ENCODE measurements at regions not wholly inside any gene's neighbourhood (a gene's known extent, or its start where the extent isn't known, plus 50 kb on each side); places are given as distances from the start of the nearest gene placed in this dataset.
"Not testable (repeated sequence)": the region's sequence is repeated elsewhere in the genome, so short reads cannot be mapped to it uniquely, and the experiment has no call there.

DNA sequence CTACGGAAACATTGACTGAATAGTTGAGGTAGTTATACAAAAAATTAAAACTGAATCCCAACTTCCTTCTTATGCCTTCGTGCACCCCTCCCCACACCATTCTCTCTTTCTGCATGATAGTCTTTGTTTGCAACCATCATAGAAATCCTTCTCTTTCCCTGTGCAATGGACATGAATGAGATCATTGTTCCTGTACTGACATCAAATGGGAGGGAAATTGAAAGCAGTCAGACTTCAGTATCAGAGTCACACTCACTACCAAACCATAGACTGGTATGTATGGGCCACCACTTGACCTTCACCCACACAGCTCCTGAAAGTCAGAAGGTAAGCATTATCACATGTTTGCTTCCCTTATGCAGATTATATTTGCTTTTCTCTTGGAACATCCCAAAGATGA, 782.8 kb downstream of the BCL11A start:
- no peak for DNase-seq

DNA sequence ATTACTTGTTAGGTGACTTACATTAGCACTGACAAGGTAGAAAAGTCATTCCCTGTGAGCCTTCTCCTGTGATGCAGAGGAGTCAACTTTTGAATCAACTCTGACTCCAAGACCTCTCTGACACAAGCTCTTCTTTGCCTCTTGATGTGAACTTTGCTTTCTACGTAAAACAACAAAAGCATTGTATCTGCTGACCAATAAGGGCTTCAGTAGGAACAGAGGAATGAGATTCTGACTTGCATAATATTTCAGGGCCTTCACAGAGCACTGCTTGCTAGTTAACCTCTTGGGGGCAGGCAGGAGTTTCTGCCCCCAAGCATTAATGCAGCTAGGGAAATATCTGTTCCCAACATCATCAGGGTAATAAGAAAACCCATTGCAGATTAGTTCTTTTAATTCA, 791.5 kb downstream of the BCL11A start:
- no peak for DNase-seq

DNA sequence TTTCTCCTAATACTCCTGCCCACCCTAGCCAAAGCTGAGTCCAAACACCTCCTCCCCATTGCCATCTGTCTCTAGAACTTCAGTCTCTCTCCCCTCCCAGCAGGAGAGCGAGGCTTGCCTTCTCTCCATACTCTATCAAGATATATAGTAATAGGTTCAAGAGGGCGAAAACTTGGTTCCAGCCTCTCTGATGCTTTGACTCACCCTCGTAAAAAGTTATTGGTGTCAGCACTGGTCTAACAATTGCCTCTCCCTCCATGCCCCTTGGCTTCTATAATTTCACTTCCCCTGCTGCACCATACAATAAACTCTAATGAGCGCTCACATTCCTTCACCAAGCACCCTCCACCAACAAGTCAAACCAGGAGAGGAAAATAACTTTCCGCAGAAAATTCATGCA, 797.3 kb downstream of the BCL11A start:
- no peak for DNase-seq

DNA sequence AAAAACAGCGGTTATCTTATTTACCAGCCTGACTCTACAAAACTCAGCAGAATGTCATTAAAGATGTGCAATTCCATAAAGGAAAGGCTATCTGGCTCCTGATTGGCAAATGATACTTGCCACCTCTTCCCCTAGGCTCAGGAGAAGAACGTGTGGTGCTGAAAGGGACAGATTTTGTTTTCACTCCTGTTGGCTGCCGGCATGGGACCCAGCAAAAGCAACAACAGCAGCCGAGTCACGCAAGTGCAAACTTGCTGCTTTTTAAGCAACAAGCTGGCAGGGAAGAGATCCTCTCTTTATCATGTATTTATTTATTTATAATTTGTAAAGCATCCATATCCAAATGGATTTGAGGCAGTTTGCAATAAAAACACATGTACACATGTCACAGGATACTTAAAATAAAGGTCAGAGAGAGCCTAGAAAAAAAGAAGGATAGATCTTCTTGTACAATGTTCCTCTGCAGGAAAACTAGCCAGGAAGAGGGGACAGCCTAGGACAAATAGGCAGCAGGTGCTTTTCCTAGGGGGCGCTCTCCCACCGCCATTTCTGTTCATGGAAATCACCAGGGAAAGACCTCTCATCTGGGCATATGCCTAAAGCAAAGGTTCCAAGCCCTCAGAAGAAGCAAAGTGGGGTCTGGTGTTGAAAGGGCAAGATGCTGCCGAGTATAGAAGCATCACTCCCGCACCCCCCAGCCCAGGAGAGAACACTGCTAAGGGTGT, 799.3 kb downstream of the BCL11A start:
- no peak for DNase-seq

DNA sequence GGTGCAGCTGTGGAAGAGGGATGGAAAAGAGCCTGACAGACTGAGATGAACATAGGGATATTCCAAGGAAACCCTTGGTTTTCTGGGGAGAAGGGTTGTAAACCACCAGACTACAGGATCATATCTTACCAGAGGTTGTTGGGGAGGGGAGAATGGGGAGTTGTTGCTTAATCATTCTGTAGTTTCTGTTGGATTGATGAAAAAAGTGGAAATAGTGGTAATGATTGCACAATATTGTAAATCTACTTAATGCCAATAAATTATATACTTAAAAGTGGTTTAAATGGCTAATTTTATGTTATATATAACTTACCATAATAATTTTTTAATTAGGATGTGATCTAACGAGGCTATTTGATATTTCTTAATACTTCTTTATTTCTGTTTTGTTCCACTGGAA, 800.9 kb downstream of the BCL11A start:
- no peak for DNase-seq

DNA sequence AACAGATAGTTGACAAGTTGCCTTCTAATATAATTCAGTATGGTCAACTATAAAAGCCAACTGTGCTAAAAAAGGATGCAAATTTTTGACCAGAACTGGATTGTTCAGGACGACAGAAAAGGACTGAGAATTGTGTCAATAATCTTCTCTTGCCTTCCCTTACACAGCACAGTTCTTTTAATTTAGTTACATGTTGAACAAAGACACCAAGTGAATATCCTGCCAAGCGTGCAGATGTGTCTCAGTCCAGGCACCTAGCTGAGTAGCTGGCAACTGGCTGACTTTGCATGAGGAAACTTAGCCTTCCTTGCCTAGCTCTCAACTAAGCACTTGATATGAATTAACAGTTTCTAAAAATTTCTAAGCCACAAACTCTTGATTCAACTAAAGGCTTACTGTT, 801.4 kb downstream of the BCL11A start:
- no peak for DNase-seq

DNA sequence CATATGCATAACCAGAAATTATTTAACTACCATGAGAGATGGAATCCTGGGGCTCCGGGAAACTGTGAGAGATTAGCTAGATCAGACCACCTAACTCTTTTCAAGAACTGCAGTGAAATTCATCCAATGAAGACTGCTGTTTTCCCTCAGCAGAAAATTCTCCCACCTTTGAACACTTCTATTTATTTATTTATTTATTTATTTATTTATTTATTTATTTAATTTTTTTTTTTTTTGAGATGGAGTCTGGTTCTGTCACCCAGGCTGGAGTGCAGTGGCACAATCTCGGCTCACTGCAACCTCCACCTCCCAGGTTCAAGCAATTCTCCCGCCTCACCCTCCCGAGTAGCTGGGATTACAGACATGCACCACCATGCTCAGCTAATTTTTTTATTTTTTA, 802.2 kb downstream of the BCL11A start:
- not testable (repeated sequence) for DNase-seq

DNA sequence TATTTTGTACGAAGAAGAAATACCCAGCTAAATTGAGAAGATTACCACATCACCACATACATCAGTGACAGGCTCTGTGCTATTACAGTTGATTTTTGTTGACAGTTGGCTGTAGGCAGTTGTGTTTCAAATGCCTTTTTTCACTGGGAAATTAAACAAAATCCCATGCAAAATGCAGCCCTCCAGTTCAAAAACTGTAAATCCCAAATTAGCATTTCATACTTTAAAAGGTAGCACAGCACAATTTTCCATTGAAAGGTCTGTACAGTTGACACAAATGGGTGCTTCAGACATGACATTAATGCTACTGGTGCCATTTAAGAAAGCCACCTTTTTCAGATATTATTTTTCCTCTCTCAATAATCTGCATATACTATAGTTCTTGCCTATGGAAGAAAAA, 807.2 kb downstream of the BCL11A start:
- no peak for DNase-seq

DNA sequence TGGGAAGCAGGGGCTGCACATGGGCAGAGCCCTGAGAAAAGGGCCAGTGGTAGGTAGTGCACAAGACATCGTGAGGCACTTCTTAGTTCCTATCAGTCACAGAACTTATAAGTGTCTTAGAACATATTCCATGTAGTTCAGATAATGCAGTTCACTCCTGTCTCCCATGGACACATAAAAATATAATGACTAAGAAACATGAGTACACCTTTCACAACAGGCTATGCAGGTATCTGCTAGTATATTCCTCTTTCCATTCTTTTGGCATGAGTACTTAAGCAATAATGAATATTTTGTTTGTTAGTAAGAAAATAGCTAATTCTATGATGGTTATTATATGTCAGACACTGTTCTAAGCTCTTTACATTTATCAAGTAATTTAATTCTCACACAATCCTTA, 808.4 kb downstream of the BCL11A start:
- no peak for DNase-seq

DNA sequence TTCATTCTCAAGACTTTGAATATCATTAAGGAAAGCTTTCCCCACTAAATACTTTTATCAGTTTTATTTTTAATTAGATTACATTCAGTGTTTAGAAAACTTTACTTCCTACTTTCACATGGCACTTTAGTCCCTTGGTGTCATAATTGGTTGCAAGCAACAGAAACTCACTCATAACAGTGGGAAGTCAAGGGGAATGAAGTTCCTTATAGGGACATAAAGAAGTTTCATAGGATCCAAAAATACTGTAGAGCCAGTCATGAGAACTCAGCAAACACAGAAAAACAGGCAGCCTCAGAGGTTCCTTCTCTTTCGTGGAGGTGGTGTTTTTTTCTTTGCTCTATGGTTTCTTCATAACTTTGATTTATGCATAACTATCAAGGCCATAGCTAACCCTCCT, 809.0 kb downstream of the BCL11A start:
- no peak for DNase-seq

DNA sequence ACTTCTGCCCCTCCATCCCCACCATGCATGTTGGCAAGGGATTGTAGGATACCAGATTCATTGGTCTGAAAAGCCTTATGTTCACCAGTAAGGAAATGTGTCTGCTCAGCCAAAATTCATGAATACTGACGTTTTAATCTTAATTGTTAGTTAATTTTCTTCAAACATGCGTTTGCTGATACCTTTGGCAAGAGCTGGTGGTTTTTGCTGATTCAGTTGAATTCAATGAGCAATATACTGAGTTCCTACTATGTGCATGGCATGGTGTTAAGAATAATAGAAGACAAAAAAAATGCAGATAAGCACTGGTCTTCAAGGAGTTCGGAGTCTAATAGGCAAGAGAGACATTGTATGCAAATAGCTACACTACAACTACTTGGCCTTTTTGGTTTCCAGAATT, 811.6 kb downstream of the BCL11A start:
- no peak for DNase-seq

DNA sequence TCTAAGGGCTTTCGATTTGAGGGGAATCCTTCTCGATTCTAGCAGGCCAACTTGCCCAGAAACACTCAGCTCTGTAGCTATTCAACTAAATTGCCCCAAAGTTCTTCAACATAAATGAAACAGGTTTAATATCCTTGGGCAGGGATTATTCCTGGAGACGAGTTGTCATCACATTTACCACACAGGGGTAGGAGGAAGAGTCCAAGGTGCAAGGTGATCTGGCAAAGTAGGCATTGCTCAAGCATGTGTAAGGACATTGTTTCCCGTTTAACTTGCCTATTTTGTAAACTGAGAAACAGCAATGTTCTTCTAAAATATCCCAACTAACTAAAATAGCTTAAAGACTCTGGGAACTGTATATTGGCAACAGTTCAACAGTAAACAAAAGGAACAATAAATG, 814.3 kb downstream of the BCL11A start:
- no peak for DNase-seq

DNA sequence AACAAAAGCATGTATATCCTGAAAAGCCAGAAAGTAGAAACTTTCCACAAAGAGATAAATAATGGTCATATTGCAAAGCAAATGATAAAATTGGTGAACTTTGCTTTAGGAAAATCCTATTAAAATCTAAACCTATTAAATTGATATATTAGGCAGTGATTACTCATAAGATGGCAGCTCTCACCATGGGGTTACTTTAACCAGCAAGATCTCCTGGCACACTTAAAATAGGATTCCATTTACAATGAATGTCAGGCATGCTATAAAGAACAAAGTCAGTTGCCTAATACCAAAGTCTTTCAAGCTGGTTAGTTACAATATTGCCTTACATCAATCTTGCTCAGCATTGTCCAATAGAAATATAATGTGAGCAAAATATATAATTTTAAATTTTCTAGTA, 816.2 kb downstream of the BCL11A start:
- no peak for DNase-seq

DNA sequence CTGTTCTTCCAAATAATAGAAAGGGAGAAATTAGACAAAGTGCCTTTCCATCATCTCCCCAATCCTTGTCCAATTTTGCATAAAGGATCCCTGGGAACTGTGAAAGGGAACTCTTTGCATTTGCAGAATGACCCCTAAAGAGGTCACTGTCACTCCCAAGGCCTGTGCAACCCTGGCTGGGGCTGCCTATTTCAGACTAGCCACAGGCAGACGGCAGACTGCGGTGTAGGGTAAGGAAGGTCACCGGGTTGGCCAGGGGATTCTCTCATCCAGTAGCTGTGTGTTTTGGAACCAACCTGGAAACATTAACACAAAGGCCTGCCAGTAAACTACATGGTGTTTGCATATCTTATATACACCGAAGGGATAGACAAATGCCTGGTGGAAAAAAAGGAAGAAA, 818.7 kb downstream of the BCL11A start:
- no peak for DNase-seq

DNA sequence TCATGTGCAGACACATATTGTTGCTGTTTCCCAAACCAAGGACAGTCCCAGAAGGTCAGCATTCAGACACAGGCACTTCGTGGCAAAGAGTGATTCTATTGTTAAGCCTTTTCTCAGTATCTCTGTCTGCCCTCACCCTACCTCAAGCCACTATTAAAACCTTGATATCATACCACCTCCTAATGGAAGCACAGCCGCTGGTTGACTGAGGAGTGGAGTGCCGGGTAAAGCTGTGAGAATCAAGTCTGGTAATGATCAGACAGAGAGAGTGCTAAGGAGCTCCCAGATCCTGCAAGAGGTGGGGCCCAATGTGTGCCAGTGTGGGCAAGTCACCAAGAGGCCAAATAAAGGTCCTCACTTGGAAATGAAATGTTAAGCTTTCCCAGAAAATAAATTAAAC, 819.5 kb downstream of the BCL11A start:
- DNase-seq, result no peak

DNA sequence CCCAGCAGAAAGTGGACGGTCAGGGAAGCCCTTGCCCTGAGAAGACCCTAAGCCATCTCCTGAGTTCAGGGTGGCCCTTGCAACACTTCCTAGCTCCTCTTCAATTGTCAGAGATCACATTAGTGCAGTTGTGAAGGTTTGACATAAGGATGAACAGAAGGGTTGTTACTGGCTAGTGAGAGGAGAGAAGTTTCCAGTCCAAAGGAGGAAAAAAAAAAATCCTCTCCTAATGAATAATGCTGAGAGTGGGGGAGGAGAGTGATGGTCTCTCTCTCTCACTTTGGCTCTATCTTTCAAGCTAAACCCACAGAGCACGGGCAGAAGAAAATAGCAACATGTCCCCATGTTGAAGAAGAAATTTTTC, 819.9 kb downstream of the BCL11A start:
- DNase-seq, result no peak

DNA sequence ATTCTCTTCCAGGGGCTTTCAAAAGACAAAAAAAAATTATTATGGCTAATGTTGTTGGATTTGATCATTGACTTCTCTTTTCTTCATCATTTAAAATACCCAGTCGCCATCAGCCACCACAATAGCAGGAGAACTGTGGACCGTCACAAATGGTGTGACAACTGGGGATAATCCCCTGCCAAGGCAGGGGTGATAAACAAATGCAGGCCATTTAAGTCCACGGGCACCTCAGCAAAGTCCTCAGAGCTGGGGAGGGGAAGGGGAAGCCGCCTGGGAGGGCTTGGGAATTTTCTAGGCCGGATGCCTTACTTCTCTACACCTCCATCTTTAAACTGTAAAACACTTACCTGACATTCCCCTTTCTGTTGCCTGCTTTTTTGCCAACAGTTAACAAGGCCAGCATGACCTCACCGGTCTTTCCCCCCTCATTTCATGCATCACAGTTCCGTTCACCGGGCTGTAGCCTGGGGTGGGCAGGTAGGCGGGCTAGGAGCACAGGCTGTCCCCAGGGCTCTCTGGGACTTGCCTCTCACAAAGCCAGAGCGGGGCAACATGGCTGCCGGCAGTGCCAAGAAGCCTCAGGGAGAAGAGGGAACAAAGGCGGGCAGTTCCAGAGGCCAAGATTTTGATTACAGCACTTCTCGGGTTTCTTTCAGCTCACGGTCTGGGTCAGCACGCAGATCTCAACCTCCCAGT, 820.4 kb downstream of the BCL11A start:
- DNase-seq, result no peak

DNA sequence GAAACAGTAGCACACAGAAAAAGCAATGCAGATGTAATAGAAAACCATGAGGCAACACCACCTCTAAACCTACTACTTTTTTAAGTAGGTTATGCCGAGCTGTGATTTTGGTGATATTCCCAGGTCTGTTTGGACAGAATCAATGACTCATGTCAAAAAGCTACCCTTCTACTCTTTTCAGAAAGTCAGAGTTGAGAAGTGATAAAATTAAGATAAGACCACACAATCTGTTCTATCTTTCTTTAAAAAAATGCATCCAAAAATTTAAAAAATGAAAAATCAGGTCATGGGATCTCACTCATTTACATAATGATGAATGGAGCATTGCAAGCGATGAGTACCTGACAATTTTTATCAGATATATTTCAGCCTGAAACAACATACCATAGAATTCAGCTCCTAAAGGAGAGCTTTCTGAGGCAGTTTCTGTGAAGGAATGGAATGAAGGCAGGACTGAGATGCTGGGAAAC, 826.3 kb downstream of the BCL11A start:
- peak in 1 of 5 experiments; percentile 4 for DNase-seq

DNA sequence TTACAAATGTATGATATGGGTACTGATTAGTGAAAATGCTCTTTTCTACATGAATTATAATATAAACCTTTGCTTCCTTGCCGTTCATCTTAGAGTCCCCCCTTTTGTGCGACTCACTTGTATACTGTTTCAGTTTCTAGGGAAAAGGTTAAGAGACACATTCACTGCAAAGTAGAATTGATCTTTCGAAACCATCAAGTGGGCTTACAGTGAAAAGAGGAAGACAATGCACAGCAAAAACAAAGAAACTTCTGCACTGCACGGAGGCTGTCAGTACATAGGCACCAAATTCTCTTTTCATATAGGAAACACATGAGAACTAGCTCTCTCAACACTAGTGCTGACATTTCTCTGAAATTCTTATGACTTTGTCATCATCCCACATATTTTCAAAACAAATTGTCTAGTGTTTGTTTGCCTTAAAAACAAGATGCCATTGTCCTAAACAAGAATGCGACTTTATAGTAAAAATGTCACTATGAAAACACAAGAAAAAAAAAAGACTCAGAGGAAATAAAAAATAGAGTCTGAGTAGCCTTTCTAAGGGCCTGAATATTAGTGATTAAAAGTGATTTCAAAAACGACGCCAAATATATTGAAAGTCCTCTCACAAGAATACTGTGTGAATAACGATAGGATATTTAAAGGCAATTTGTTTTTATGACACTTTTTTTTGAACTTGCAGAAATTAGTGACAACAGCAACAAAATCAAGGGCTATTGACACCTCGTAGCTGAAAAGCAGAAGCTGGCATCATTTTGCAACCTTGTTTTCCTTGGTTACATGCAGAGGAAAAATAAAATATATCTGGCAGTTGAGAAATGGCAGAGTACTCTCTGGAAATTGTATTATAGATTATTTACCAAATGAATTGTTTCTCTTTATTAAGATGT, 827.0 kb downstream of the BCL11A start:
- DNase-seq, result peak in 1 of 5 experiments; percentile 45

DNA sequence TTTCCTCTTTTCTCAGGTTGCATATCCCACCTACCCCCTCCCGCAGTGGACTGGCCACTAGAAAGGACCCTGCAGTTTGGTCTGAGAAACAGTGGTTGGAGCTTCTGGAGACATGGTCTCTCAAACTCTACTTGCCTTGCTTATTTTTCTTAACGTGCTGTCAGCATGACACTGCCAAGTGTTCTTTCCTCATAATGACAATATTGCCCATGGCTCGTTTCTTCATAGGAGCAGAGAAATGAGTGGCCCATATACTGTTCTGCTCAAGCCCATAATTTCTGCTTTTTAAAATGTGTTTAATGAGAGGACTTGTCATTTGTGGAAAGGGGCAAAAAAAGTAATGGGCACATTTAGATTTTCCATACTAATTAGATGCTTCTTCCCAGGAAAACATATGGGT, 828.7 kb downstream of the BCL11A start:
- no peak for DNase-seq

DNA sequence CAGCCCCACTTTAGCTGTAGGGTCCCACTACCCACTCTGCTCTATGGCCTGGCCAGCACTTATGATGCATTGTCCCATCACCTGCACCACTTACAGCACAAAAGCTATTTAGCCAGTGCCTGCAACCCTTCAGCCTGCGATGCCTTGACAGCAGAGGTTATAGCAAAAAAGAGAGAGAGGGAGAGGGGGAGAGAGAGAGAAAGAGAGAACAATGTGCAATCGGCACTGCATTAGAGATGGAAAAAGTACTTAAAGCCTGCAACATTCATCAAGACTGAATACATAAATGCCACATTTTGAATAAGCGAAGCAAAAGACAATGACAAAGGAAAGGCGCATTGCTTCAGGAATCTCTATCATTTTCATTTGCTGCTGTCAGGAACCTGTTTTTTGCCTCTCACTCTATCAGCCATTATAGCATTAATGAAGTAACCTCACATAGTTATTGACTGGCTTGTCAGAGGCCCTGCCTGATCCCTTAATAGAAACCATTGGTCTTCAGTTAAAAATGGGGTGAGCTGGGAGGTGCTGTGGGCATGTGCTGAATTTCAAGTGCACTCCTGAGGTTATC, 833.1 kb downstream of the BCL11A start:
- DNase-seq, result no peak

DNA sequence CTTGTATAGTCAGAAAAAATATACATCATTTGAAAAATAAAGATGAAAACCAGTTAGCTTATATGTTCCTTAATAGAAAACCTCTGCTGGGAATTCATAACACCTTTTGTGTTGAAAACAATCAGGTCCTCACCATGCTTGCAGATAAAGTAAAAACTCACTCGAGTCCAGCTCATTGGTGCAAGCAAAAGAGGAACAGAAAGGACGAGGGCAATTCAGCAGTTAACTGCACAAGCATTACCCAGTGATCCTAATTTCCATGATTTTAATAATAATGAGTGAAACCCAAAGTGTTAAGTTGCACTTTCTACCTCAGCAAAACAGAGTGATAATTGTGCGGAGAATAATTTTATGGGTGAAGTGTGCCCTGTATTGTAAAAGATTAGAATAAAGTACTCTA, 839.9 kb downstream of the BCL11A start:
- no peak for DNase-seq

DNA sequence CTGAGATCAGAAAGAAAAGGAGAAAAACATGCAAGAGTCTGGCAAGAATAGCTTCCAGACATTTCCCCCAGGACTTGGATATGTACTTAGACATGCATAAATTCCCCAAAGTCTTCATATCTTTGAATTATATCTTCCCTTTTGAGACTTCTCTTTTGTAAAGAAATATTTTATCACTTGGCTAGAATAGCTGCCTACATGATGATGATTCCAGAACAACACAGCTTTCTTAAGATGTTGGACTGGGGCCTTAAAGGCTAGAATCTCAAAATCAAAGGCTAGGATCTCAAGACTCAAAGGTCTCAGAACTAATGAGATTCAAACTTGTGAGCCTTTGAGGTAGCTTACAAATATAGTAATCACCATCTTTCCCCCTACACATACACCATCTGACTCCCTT, 842.3 kb downstream of the BCL11A start:
- no peak for DNase-seq

Data from T-helper 2 cell (primary cell).